HFFc6 (cell line): ENCODE measurements at regions not wholly inside any gene's neighbourhood (a gene's known extent, or its start where the extent isn't known, plus 50 kb on each side); places are given as distances from the start of the nearest gene placed in this dataset.
"Not testable (repeated sequence)": the region's sequence is repeated elsewhere in the genome, so short reads cannot be mapped to it uniquely, and the experiment has no call there.

ENCODE experiments used
- DNase-seq: peaks from one replicate; pipeline ENCODE4 v3.0.0-alpha.2; 2018
- H3K27ac Mint-ChIP-seq: 2 replicates; pipeline ENCODE4 v1.8.0; 2020; ENCODE audit warnings: mild to moderate bottlenecking, mixed read lengths
- H3K27me3 Mint-ChIP-seq: 2 replicates; pipeline ENCODE4 v1.8.0; 2021; ENCODE audit warnings: mild to moderate bottlenecking, moderate library complexity, mixed read lengths; ENCODE audit not compliant: insufficient read depth
- H3K36me3 Mint-ChIP-seq: 2 replicates; pipeline ENCODE4 v1.8.0; 2021; ENCODE audit warnings: low read depth, mixed read lengths
- H3K4me1 Mint-ChIP-seq: 2 replicates; pipeline ENCODE4 v1.8.0; 2020; ENCODE audit warnings: low read depth, mixed read lengths
- H3K4me3 Mint-ChIP-seq: 2 replicates; pipeline ENCODE4 v1.8.0; 2020; ENCODE audit warnings: mild to moderate bottlenecking, moderate library complexity, mixed read lengths
- H3K9me3 Mint-ChIP-seq: 2 replicates; pipeline ENCODE4 v1.8.0; 2020; ENCODE audit warnings: mild to moderate bottlenecking, mixed read lengths
- TF ChIP-seq, protein P1 (sequence below): fragments of 200-600 bp; sonication (generic); IDR thresholded peaks from 2 replicates; pipeline ENCODE4 v1.5.0; 2021; ENCODE audit warnings: antibody characterized with exemption, mild to moderate bottlenecking

DNA sequence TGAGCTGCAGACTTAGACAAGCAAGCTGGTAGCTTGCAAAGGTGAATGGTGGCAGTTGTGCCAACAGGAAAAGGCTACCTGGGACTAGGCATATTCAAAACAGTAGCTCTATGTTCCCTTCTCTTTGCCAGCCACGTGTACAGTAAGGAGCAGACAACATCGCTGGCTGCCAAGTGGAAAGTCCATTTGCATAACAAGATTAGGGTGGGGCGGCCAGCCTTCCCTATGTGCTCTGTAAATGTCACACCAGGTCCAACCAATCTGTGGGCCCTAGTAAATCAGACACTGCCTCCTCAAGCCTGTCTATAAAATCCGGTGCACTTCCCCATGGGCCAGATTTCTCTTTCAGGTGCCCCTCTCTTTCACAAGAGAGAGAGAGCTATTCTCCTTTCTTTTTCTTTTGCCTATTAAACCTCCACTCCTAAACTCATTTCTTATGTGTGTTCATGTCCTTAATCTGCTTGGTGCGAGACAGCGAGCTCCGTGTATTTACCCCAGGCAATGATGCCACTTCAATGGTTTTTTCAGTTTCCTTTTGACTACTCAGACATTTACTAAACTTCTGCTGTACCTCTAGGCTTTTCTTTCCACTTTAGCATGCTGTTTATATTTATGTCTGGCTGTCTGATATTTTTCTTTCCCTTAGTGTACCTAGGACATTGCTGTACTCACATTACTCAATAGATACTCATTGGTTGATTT is 297.4 kb upstream of the GCFC2 start:
- DNase-seq = no peak
- Mint-ChIP-seq H3K27me3 (no peaks in the 10 kb centered on the region), H3K4me1 (no peaks in the 10 kb centered on the region), H3K27ac (no peak overlapping the region), H3K4me3 (no peak overlapping the region), H3K36me3 (no peaks in the 10 kb centered on the region), H3K9me3 (peaks cover 28% of the 10 kb centered on the region)
- TF ChIP-seq, protein P1, sequence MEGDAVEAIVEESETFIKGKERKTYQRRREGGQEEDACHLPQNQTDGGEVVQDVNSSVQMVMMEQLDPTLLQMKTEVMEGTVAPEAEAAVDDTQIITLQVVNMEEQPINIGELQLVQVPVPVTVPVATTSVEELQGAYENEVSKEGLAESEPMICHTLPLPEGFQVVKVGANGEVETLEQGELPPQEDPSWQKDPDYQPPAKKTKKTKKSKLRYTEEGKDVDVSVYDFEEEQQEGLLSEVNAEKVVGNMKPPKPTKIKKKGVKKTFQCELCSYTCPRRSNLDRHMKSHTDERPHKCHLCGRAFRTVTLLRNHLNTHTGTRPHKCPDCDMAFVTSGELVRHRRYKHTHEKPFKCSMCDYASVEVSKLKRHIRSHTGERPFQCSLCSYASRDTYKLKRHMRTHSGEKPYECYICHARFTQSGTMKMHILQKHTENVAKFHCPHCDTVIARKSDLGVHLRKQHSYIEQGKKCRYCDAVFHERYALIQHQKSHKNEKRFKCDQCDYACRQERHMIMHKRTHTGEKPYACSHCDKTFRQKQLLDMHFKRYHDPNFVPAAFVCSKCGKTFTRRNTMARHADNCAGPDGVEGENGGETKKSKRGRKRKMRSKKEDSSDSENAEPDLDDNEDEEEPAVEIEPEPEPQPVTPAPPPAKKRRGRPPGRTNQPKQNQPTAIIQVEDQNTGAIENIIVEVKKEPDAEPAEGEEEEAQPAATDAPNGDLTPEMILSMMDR = no peak

DNA sequence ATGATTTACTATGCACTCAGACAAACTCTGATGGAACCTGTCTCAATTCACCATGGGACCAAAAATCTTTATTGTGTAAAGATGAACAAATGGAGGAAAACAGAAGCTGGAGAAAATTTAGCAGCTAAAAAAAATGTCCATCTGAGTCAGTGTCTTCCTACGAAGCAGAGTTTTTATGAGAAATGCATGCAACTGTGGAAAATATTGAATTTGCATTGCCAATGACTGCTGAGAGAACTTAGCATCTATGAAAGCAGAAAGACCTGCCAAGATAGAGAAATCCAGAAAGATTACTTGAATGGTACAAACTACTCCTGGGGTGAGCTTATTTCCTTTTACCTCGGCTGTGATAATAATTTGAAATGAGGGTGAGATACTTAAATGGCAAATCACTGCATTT is 289.7 kb upstream of the GCFC2 start:
- Mint-ChIP-seq H3K27ac (no peak overlapping the region), H3K4me1 (no peaks in the 10 kb centered on the region), H3K27me3 (no peaks in the 10 kb centered on the region; the same call in 1 of the 2 replicates), H3K4me3 (no peak overlapping the region), H3K36me3 (no peaks in the 10 kb centered on the region), H3K9me3 (peaks cover 37% of the 10 kb centered on the region)
- DNase-seq = no peak
- TF ChIP-seq, protein P1 = no peak

DNA sequence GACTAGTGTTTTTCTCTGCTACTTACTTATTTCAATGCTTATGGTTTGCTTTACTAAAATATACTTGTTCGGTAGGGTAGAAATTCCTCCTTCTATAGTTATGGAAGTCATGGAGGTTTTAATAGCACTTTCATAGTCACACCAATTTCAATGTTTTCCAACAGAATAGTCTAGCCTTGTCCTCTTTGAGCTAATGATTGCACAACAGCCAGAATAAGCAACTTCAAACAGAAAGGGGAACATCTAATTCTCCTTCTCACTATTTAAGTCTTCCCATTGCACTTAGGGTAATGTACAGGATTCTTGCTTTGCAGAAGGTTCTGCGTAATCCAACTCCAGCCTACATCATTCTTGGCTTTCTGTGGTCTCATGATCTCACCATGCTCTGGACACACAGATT is 287.7 kb upstream of the GCFC2 start:
- no peaks in the 10 kb centered on the region for H3K4me1 Mint-ChIP-seq
- DNase-seq = no peak
- TF ChIP-seq, protein P1 = no peak
- H3K36me3 Mint-ChIP-seq = peaks cover 4% of the 10 kb centered on the region; the same call in 1 of the 2 replicates
- H3K4me3 Mint-ChIP-seq = no peak overlapping the region
- H3K27ac Mint-ChIP-seq = no peak overlapping the region
- no peaks in the 10 kb centered on the region; the same call in 1 of the 2 replicates for H3K27me3 Mint-ChIP-seq
- H3K9me3 Mint-ChIP-seq = peaks cover 43% of the 10 kb centered on the region

- H3K27me3 Mint-ChIP-seq = no peaks in the 10 kb centered on the region; the same call in 1 of the 2 replicates
- peaks cover 42% of the 10 kb centered on the region for H3K9me3 Mint-ChIP-seq
- peaks cover 10% of the 10 kb centered on the region; the same call in 1 of the 2 replicates for H3K36me3 Mint-ChIP-seq
- no peak overlapping the region for H3K4me3 Mint-ChIP-seq
- H3K4me1 Mint-ChIP-seq = no peaks in the 10 kb centered on the region
- TF ChIP-seq, protein P1 = no peak
- no peak overlapping the region for H3K27ac Mint-ChIP-seq
- no peak for DNase-seq
Measured at GRCh38 chr2:75994759-75995158, 284.0 kb upstream of the GCFC2 start.

- H3K9me3 Mint-ChIP-seq = peaks cover 36% of the 10 kb centered on the region
- H3K4me1 Mint-ChIP-seq, H3K27me3 Mint-ChIP-seq, H3K27ac Mint-ChIP-seq, H3K36me3 Mint-ChIP-seq, DNase-seq, H3K4me3 Mint-ChIP-seq: not testable (repeated sequence)
Measured at GRCh38 chr2:75988622-75989021, 277.9 kb upstream of the GCFC2 start.

- TF ChIP-seq, protein P1 = no peak
- H3K9me3 Mint-ChIP-seq = peaks cover 25% of the 10 kb centered on the region
- DNase-seq = no peak
- no peaks in the 10 kb centered on the region for H3K36me3 Mint-ChIP-seq
- H3K27me3 Mint-ChIP-seq = no peaks in the 10 kb centered on the region
- H3K4me1 Mint-ChIP-seq = no peaks in the 10 kb centered on the region
- H3K4me3 Mint-ChIP-seq = no peak overlapping the region
- no peak overlapping the region for H3K27ac Mint-ChIP-seq
Measured at GRCh38 chr2:75986617-75987016, 275.9 kb upstream of the GCFC2 start.
